ENCODE measurements at regions not wholly inside any gene's neighbourhood (a gene's known extent, or its start where the extent isn't known, plus 50 kb on each side); places are given as distances from the start of the nearest gene placed in this dataset.

DNA sequence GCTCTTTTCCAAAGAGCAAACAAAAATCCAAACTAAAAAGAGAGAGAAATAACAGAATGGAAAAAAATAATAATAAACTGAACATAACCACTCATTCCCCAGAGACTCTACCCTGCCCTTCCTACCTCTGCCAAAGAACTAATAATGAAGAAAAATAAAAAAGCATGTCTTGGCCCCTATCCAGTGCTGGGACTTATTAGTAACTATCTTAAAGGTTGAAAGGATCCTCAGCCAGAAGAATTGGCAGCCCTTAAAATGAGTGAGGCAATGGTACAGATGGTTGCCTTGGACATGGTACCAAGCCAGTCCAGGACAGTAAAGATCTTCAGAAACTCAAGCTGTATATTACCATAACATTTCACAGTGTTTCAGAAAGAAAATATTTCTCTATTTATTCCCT is 279.3 kb downstream of the HACE1 start:
- Histone ChIP-seq H3K4me1 (no peaks in the 10 kb centered on the region), H3K36me3 (ENCODE audit: low read depth, missing control alignments) (no peaks in the 10 kb centered on the region), H3K4me3 (no peak overlapping the region), H3K27ac (no peak overlapping the region), H3K27me3 (no peaks in the 10 kb centered on the region), H3K9me3 (no peaks in the 10 kb centered on the region)
- intact Hi-C loops (cut with DNase I; ENCODE audit: low total_unique reads), result no loop called here
- TF ChIP-seq, protein P1, sequence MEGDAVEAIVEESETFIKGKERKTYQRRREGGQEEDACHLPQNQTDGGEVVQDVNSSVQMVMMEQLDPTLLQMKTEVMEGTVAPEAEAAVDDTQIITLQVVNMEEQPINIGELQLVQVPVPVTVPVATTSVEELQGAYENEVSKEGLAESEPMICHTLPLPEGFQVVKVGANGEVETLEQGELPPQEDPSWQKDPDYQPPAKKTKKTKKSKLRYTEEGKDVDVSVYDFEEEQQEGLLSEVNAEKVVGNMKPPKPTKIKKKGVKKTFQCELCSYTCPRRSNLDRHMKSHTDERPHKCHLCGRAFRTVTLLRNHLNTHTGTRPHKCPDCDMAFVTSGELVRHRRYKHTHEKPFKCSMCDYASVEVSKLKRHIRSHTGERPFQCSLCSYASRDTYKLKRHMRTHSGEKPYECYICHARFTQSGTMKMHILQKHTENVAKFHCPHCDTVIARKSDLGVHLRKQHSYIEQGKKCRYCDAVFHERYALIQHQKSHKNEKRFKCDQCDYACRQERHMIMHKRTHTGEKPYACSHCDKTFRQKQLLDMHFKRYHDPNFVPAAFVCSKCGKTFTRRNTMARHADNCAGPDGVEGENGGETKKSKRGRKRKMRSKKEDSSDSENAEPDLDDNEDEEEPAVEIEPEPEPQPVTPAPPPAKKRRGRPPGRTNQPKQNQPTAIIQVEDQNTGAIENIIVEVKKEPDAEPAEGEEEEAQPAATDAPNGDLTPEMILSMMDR (IDR thresholded peaks at IDR 0.05), result no peak
- no peak for TF ChIP-seq POLR2A (IDR thresholded peaks at IDR 0.05)
- DNase-seq, result no peak

DNA sequence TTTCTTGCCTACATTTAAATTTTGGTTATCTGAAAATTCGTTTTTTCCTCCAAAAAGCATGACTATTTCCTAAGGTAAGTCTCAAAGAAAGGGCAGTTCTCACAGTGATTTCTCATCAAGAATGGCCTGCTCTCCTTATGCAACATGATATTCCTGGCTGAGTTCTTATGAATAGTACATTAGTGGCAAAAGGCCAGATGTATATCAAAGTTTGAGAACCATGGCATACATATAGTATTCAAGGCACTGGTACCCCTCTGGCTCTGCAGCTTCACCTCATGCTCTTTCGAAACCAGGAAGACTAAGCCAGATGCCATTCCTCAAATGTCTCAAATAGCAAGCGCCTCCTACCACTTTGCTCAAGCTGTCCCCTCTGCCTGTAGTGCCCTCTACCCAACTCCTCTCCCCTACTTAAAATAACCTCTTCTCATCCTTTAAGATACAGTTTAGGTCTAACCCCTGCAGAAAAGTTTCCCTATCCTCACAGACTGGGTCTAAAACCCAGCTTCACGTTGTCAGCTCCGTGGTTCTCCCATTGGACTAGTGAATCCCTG is 280.3 kb downstream of the HACE1 start:
- no peak overlapping the region for H3K4me3 ChIP-seq
- 88 to 91% methylated on average over 5 of the region's 5 CpGs for WGBS, 2 donors
- DNase-seq, result no peak
- no peaks in the 10 kb centered on the region for H3K9me3 ChIP-seq
- intact Hi-C loops (cut with DNase I; ENCODE audit: low total_unique reads), result no loop called here
- no peaks in the 10 kb centered on the region for H3K4me1 ChIP-seq
- H3K36me3 ChIP-seq (ENCODE audit: low read depth, missing control alignments), result no peaks in the 10 kb centered on the region
- no peaks in the 10 kb centered on the region for H3K27me3 ChIP-seq
- TF ChIP-seq POLR2A (IDR thresholded peaks at IDR 0.05), result no peak
- TF ChIP-seq, protein P1 (IDR thresholded peaks at IDR 0.05), result no peak
- no peak overlapping the region for H3K27ac ChIP-seq

DNA sequence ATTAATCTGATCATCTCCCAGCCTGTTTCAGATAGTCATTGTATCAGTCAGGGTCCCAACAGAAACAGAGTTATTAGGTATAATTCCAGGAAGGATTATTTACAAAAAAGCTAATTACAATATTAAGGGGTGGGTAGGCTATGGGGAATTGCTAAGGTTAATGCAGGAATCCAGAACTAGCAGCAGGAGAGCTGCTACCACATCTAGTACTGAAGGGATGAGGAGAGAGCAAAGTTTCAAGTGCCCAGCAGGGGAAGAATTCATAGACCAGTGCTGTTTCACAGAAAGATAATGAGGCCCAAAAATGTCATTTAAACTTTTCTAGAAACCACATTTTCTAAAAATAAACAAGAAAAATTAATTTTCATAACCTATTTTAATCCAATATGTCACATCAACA is 284.2 kb downstream of the HACE1 start:
- Histone ChIP-seq H3K9me3 (no peaks in the 10 kb centered on the region), H3K4me3 (no peak overlapping the region), H3K27me3 (no peaks in the 10 kb centered on the region), H3K4me1 (no peaks in the 10 kb centered on the region), H3K27ac (no peak overlapping the region), H3K36me3 (ENCODE audit: low read depth, missing control alignments) (no peaks in the 10 kb centered on the region)
- TF ChIP-seq, protein P1 (IDR thresholded peaks at IDR 0.05), result no peak
- DNase-seq, result no peak
- intact Hi-C loops (cut with DNase I; ENCODE audit: low total_unique reads), result no loop called here

DNA sequence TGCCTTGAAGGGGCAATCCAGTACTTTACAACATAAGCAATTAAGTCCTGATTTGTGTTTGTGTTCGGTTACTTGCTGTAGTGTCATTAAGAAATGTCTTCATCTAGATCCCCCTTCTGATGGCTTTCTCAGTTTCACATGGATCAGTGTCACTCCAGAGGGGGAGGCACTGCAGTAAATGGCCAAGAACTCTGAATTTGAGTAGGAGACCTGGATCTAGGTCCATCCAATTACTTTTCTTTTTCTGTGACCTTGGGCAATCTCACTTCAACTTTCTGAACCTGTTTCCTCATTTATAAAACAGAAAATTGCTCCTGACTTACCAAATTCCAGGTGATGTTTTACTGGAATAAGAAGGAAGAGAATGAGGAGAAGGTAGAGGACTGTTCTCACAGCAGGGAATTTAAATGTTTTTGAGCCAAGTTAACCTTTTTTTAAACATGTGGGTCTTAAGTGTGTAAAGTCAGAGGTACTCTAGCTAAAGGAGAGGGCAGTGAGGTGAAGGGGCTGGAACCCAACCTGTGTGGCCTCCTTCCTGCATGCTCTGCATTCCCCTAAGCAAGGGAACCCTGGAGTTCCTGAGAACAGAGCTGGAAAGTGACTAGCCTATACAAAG is 285.5 kb downstream of the HACE1 start:
- Histone ChIP-seq H3K4me1 (no peaks in the 10 kb centered on the region), H3K4me3 (no peak overlapping the region), H3K27ac (no peak overlapping the region), H3K9me3 (no peaks in the 10 kb centered on the region), H3K36me3 (ENCODE audit: low read depth, missing control alignments) (no peaks in the 10 kb centered on the region), H3K27me3 (no peaks in the 10 kb centered on the region)
- intact Hi-C loops (cut with DNase I; ENCODE audit: low total_unique reads), result no loop called here
- no peak for DNase-seq
- TF ChIP-seq, protein P1 (IDR thresholded peaks at IDR 0.05), result no peak
- no peak for TF ChIP-seq POLR2A (IDR thresholded peaks at IDR 0.05)
- WGBS, 2 donors, result 83 to 89% methylated on average over 1 of the region's 1 CpG

DNA sequence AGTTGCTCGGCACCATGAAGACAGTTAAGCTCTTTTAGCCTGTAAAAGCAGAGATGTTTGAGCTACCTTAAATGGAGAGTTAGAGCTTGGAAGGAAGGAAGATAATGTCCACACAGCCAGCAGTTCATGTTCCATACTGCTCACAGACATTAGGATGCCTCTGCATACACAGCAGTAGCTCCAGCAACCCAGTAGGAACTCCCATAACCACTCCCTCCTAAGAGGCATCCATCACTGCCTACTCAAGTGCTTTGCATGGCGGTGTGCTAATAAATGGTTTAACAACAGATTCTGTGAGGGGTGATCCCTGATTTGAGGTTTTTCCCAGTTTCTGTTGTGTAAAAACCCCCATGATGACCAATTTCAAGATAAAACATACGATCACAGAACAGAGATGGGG is 286.4 kb downstream of the HACE1 start:
- no peak for DNase-seq
- Histone ChIP-seq H3K27ac (no peak overlapping the region), H3K4me3 (no peak overlapping the region), H3K9me3 (no peaks in the 10 kb centered on the region), H3K27me3 (no peaks in the 10 kb centered on the region), H3K36me3 (ENCODE audit: low read depth, missing control alignments) (no peaks in the 10 kb centered on the region), H3K4me1 (no peaks in the 10 kb centered on the region)
- intact Hi-C loops (cut with DNase I; ENCODE audit: low total_unique reads), result no loop called here
- 92 to 93% methylated on average over 3 of the region's 3 CpGs for WGBS, 2 donors
- TF ChIP-seq, protein P1 (IDR thresholded peaks at IDR 0.05), result no peak
- TF ChIP-seq POLR2A (IDR thresholded peaks at IDR 0.05), result no peak

Measured in testis (tissue), 2 donors.